GM18909 (cell line): ENCODE measurements at regions not wholly inside any gene's neighbourhood (a gene's known extent, or its start where the extent isn't known, plus 50 kb on each side); places are given as distances from the start of the nearest gene placed in this dataset.
"Not testable (repeated sequence)": the region's sequence is repeated elsewhere in the genome, so short reads cannot be mapped to it uniquely, and the experiment has no call there.

Experiments used
- ATAC-seq: cut with Tn5 transposase; IDR thresholded peaks from one replicate; pipeline ENCODE4 v1.9.1; 2021; ENCODE audit warnings: mild to moderate bottlenecking; ENCODE audit not compliant: unreplicated experiment, poor library complexity

DNA sequence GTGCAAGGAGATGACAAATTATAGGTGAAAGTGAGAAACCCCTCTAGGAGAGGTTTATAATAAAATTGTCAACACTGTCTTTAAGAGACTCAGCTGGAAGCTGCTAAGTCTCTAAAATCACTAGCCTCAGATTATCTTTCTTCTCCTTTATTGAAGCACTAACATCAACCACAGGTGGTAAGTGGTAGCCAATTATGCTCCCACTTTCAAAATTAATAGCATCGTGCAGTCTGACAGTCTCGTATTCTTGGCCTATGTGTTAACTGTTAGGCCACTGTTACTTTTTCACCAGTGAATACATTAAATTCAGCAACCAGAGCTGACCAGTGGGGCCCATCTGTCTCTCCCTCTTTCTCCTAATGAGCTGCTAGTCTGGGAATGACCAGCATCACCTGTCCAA lies 674.1 kb downstream of the RAPGEF2 start:
- ATAC-seq, result no peak

DNA sequence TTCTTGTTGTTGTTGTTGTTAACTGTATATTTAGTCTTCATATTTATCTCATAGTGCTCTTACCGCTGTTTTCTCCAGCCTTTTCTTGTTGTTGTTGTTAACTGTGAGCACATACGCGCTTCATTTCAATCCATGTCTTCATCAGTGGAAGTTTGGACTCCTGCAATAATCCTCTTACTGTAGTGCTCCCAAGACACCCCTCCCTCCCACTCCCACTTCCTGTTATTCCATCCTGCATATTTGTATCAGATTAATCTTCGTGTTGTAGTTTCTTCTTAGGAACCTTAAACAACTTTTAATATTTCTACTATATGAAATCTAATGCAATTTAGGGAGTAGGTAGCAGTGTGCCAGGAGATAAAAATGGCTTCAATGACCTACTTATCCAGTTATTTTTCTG lies 674.8 kb downstream of the RAPGEF2 start:
- no peak for ATAC-seq

DNA sequence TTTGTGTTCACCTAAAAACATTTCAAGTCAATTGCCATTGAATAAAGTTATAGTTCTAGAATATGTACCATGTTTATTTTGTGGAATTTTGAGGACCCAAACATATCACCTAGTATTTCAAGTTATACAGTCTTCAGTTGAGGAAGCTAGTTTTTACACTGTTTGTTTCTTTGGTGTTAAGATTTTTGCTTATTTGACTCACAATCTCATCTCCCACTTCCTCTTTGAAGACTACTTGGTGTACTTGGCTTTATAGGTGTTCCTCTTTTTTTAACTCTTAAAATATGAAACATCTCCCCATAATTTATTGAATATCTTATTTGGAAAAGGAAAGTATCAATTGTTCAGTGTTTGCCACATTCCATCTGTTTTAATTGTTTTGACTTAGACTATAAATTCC lies 675.4 kb downstream of the RAPGEF2 start:
- ATAC-seq, result no peak

DNA sequence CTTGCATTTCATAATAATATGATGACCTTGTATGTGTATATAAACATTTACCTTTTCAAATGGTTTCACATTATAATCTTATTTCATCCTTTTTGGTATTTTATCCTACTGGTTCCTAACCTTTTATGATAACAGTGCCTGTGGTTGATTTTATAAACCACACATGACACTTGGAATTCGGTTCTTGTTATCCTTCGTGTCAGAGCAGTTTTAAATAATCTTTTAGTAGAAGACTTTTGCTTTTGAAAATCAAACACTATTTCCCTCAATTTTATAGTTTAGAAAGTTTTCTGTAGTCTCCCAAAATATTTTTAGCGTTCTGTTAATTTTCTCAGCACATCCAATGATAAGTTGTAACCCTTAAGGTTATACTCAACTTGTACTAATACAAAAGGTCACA lies 676.8 kb downstream of the RAPGEF2 start:
- no peak for ATAC-seq

DNA sequence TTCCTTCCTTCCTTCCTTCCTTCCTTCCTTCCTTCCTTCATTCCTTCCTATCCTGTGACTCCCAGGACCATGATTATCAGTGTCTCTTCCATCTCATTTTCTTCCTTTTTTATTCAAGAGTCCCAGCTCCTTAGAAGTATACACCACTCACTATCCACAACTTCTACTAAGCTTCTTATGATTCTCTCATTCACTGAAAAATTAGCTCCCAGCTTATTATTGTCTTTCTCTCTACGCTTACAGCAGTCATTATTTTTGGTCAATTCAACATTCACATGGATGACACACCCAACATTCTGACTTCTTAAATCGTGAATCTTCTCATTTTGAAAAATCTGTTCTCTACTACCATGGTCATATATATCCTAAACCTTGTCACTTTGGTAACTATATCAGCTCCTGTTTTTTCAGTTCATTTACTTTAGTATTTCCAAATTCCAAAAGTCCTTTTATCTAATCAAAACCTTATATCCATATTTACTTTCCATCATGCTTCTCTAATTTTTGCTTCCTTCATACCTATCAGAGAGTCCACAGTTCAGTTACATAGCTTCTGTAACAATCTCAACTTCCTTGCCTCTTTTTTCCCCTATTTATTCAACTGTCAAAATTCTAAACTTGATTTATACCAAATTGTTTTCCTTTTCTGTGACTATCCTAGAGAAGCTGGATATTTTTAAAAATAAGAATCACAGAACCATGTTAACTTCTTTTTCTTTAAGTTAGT lies 677.5 kb downstream of the RAPGEF2 start:
- no peak for ATAC-seq

DNA sequence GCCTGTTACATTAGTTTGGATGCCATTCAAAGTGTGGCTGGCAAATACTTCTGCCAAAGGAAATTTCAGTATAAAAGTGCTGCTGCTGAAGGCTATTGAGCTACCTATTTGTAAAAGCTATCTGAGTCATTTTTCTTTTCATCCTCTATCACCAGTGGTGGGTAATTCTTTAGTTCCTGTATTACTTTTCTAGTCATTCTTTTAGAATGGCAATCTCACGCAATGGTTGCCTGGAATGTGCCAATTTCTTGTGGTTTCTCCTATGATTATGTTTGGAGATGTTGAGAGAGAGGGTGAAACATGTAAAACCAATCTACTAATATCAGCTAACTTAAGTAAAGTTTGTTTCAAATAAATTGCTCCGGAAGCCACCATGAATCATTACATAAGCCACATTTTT lies 685.0 kb downstream of the RAPGEF2 start:
- no peak for ATAC-seq

GRCh38 chr4:159791334-159791733 lies 688.5 kb downstream of the RAPGEF2 start:
- no peak for ATAC-seq

- ATAC-seq, result not testable (repeated sequence)
These were observed 701.7 kb downstream of the RAPGEF2 start for GRCh38 chr4:159804592-159804991.

DNA sequence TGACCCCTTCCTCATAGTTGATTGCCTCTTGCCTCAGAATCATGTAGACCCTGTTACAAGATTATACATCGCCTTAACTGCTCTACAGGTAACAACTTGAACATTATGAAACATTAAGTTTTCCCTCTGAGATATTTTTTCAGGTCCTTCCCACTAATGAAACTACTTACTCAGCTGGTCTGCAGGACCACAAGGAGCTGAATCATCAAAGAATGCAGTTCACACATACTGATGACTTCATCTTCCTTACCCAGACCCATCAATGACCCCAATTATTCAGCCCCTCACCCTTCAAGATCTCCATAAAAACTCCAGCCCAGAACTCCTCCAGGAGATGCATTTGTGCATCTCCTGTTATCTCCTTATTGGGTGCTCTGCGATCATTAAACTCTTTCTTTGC lies 720.9 kb downstream of the RAPGEF2 start:
- ATAC-seq, result no peak

DNA sequence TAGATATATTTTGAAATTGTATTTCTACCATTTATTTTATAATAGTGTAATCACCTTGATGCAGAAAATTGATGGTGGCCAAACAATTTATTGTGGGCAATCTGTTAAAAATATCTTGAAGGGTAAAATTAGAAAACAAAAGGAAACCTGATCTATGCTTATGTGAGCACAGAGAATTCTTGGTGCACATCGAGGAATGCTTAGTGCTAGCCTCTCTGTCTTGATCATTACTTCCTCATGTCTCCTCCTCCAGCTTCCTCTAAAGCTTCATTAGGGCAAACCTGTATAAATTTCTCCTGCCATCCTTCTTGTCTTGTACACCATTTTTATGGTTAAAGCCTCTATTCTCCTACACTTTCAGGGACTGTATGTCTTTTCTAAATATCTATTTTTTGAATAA lies 725.8 kb downstream of the RAPGEF2 start:
- ATAC-seq, result no peak

DNA sequence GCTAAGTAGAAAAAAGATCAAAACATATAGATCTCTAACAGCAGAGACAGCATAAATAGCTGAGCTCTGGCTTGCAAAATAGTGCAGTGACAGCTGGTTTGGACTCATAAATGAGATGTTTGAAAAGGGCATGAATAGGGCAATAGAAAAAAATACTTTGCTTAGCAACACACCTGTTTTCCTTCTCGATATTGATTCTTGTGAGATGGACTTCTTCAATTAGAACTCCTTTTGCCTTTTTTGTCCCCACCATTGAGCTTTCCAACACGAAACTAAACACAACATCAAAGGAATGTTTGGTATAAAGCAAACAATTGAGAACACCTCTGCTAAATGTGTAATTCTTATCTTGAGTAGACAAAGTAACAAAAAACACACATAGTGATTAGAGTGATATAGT lies 726.3 kb downstream of the RAPGEF2 start:
- no peak for ATAC-seq

DNA sequence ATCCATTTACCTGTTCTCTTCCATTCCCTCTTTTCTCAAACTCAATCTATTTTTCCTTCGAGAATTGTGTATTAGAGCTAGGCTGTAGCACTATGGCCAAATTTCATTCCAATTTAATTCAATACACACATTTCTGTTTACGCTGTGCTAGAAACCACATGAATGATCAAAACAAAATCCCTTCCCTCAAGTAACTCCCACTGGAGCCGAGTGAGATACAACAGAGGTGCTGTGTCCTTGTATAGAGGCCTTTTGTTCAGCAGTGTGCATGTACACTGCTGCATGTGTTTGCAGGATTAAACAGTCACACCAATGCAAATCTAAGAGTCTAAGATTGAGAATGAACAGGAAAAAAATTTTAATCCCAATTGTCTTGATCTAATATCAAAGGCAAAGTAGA lies 734.2 kb downstream of the RAPGEF2 start:
- no peak for ATAC-seq

GRCh38 chr4:159855731-159856130 lies 752.9 kb downstream of the RAPGEF2 start:
- no peak for ATAC-seq

- ATAC-seq, result no peak
These were observed 753.6 kb downstream of the RAPGEF2 start for GRCh38 chr4:159856451-159856850.

DNA sequence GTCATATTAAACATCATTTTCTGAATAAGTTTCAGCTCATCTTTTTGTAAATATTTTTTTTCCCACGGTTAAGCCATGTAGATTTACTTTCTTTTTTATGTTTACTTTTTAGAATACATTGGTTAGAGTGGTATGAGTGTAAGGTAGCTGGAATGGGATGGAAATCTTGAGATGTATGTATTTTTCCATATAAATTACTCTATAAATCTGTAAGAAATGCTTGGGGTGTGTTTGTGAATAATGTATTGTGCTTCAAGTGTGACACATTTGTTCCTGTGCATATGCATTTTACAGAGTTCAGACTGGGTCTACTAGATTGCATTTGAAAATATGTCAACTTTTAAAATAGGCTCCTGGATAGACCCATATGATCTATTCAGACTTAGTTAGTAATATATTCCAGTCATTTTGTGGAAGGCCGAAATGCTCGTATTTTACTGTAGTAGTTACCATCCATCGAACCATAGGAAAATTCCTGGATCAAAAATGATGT lies 756.8 kb downstream of the RAPGEF2 start:
- no peak for ATAC-seq

DNA sequence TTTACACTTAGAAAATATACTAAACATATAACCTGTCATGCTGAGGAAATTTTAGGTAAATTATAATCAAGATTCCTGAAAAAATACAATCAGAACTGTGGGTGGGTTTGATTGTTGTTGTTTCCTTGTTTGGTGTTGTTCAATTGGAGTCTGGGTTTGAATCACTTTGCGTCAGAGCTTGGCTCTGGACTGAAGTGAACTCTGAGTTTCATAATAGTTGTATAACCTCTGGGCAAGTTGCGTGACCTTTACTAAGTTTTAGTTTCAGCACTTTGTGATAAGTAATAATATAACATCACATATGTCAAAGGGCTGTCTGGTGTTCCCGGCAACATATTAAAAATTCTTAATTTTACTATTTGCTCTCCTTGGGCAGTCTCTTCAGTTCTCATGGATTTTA lies 758.1 kb downstream of the RAPGEF2 start:
- no peak for ATAC-seq

DNA sequence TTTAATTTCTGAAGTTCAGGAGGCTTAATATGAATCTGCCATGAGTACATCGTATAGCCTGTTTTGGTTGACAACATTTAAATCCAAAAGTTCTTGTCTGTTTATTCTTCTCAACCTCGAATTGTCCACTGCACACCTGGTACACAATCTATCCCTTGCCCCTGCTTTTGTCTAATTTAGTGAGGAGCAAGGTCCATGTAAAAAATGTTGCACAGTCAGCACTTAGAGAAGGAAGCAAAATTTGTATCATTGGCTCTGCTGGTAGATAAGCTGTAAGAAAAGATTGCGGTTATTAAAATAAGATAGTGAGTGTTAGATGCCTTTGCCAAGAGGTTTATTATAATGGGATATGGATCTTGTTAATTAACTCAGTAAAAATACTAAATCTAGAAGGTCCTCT lies 761.5 kb downstream of the RAPGEF2 start:
- no peak for ATAC-seq

- no peak for ATAC-seq
These were observed 764.8 kb downstream of the RAPGEF2 start for GRCh38 chr4:159867673-159868072.

DNA sequence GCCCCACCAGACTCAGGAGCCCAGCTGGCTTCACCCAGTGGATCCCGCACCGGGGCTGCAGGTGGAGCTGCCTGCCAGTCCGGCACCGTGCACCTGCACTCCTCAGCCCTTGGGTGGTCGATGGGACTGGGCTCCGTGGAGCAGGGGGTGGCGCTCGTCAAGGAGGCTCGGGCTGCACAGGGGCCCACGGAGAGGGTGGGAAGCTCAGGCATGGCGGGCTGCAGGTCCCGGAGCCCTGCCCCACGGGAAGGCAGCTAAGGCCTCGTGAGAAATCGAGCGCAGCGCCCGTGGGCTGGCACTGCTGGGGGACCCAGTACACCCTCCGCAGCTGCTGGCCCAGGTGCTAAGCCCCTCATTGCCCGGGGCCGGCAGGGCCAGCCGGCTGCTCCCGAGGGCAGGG lies 766.1 kb downstream of the RAPGEF2 start:
- ATAC-seq, result not testable (repeated sequence)

- no peak for ATAC-seq
These were observed 768.3 kb downstream of the RAPGEF2 start for GRCh38 chr4:159871141-159871540.

GRCh38 chr4:159881158-159881557 lies 778.3 kb downstream of the RAPGEF2 start:
- ATAC-seq, result no peak

GRCh38 chr4:159884989-159885388 lies 782.1 kb downstream of the RAPGEF2 start:
- no peak for ATAC-seq
